WI38 (cell line): ENCODE measurements at regions not wholly inside any gene's neighbourhood (a gene's known extent, or its start where the extent isn't known, plus 50 kb on each side); places are given as distances from the start of the nearest gene placed in this dataset.

Source experiments
- H3K4me3 ChIP-seq: 2 replicates; pipeline ENCODE4 v1.5.1; 2011; ENCODE audit warnings: low read depth, mild to moderate bottlenecking, control low read depth, low read length
- CTCF ChIP-seq: IDR thresholded peaks from 2 replicates; pipeline ENCODE4 v1.5.1; 2012; ENCODE audit warnings: low read depth, mild to moderate bottlenecking, control low read depth, low read length

GRCh38 chr10:129272866-129273650 is 194.0 kb upstream of the MGMT start:
- TF ChIP-seq CTCF, result no peak
- no peak overlapping the region for H3K4me3 ChIP-seq

GRCh38 chr10:129273860-129274259 is 193.2 kb upstream of the MGMT start:
- H3K4me3 ChIP-seq, result no peak overlapping the region
- no peak for TF ChIP-seq CTCF

- no peak for TF ChIP-seq CTCF
- no peak overlapping the region for H3K4me3 ChIP-seq
Observed at GRCh38 chr10:129274748-129275474, 192.1 kb upstream of the MGMT start.

- no peak for TF ChIP-seq CTCF
- no peak overlapping the region for H3K4me3 ChIP-seq
Observed at GRCh38 chr10:129275886-129276285, 191.2 kb upstream of the MGMT start.

- TF ChIP-seq CTCF, result no peak
- no peak overlapping the region for H3K4me3 ChIP-seq
Observed at GRCh38 chr10:129277084-129277483, 190.0 kb upstream of the MGMT start.

GRCh38 chr10:129277841-129278240 is 189.2 kb upstream of the MGMT start:
- TF ChIP-seq CTCF, result no peak
- no peak overlapping the region for H3K4me3 ChIP-seq

- no peak for TF ChIP-seq CTCF
- no peak overlapping the region for H3K4me3 ChIP-seq
Observed at GRCh38 chr10:129278686-129279085, 188.4 kb upstream of the MGMT start.
